Stimulated activated CD8-positive, alpha-beta memory T cell treated with anti-CD3 and anti-CD28 coated beads, Interleukin-4, amount 100 ng/mL, for 1 hour (primary cell): ENCODE measurements at regions not wholly inside any gene's neighbourhood (a gene's known extent, or its start where the extent isn't known, plus 50 kb on each side); places are given as distances from the start of the nearest gene placed in this dataset.
"Not testable (repeated sequence)": the region's sequence is repeated elsewhere in the genome, so short reads cannot be mapped to it uniquely, and the experiment has no call there.

ENCODE experiments used
- DNase-seq, 2 donors: peaks; one replicate each; pipeline ENCODE4 v3.0.0-alpha.2; 2020; ENCODE audit warnings: low read depth in 2 of 2, low spot score in 1 of 2

- no peak for DNase-seq
These were observed 698.2 kb upstream of the AGA start for GRCh38 chr4:178140326-178140915.

- DNase-seq = no peak
These were observed 700.5 kb upstream of the AGA start for GRCh38 chr4:178142724-178143123.

GRCh38 chr4:178148106-178148505 is 705.9 kb upstream of the AGA start:
- no peak for DNase-seq

GRCh38 chr4:178165251-178165950 is 723.2 kb upstream of the AGA start:
- no peak for DNase-seq

GRCh38 chr4:178165951-178166308 is 723.7 kb upstream of the AGA start:
- no peak for DNase-seq

GRCh38 chr4:178173771-178174170 is 731.5 kb upstream of the AGA start:
- DNase-seq = no peak

GRCh38 chr4:178174756-178175155 is 732.5 kb upstream of the AGA start:
- no peak for DNase-seq

- no peak for DNase-seq
These were observed 743.3 kb upstream of the AGA start for GRCh38 chr4:178185517-178185916.

GRCh38 chr4:178192611-178193010 is 750.4 kb upstream of the AGA start:
- DNase-seq = no peak

GRCh38 chr4:178196751-178197374 is 754.6 kb upstream of the AGA start:
- DNase-seq = no peak

- no peak for DNase-seq
These were observed 756.5 kb upstream of the AGA start for GRCh38 chr4:178198691-178199090.

- no peak for DNase-seq
These were observed 760.2 kb upstream of the AGA start for GRCh38 chr4:178202422-178202821.

- DNase-seq = no peak
These were observed 763.6 kb upstream of the AGA start for GRCh38 chr4:178205826-178206225.

GRCh38 chr4:178215309-178215708 is 773.1 kb upstream of the AGA start:
- DNase-seq = no peak

- no peak for DNase-seq
These were observed 773.5 kb upstream of the AGA start for GRCh38 chr4:178215763-178216162.

- not testable (repeated sequence) for DNase-seq
These were observed 784.2 kb upstream of the AGA start for GRCh38 chr4:178226421-178226820.

GRCh38 chr4:178233906-178234305 is 791.7 kb upstream of the AGA start:
- no peak for DNase-seq

- no peak for DNase-seq
These were observed 798.7 kb upstream of the AGA start for GRCh38 chr4:178240891-178241290.

- no peak for DNase-seq
These were observed 799.4 kb upstream of the AGA start for GRCh38 chr4:178241601-178242118.

- DNase-seq = no peak
These were observed 800.4 kb upstream of the AGA start for GRCh38 chr4:178242655-178243054.

- no peak for DNase-seq
These were observed 802.5 kb upstream of the AGA start for GRCh38 chr4:178244785-178245184.

- no peak for DNase-seq
These were observed 812.9 kb upstream of the AGA start for GRCh38 chr4:178255172-178255571.
